Hippocampal formation (tissue), 2 donors: ENCODE measurements at regions not wholly inside any gene's neighbourhood (a gene's known extent, or its start where the extent isn't known, plus 50 kb on each side); places are given as distances from the start of the nearest gene placed in this dataset.
A peak's percentile ranks its signal among the peaks of the same experiment; 100 is the strongest.
"Not testable (repeated sequence)": the region's sequence is repeated elsewhere in the genome, so short reads cannot be mapped to it uniquely, and the experiment has no call there.

Experiments used
- DNase-seq, 2 donors: peaks; one replicate each; lab custom pipeline; 2025; lab: John Stamatoyannopoulos, UW

DNA sequence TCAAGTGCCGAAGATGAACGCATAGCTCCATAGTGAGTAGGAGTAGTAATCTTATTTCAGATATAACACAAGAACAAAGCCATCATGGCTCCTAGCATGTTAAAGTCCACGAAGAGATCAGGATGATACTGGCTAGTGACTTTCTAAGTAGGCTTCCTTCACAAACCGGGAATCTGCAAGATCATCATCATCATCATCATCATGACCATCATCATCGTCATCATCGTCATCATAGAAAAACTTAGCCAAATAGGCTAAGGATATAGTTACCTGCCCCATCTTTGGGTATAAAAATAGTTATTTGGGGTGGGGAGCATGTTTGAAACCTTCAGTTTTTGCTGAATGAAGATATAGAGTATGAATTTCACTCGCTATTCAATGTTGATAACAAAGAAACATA, 57.9 kb downstream of the PYDC2 start:
- DNase-seq, result no peak

DNA sequence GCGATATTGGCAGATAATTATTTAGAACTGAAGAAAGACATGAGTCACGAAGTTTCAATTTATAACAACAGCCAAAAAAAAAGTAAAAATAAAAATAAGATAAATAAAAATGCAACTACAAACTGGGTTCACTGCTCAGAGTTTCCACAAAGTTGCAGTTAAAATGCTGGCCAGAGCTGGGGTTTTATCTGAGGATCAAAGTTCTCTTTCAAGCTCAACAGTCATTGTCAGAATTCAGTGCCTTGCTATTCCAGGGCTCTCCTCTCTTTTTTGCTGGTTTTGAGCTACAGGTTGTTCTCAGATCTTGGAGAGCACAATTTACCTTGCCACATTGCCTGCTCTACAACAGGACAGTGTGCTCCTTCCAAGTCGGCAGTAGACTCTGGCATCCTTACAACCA, 60.1 kb downstream of the PYDC2 start:
- DNase-seq, result no peak

DNA sequence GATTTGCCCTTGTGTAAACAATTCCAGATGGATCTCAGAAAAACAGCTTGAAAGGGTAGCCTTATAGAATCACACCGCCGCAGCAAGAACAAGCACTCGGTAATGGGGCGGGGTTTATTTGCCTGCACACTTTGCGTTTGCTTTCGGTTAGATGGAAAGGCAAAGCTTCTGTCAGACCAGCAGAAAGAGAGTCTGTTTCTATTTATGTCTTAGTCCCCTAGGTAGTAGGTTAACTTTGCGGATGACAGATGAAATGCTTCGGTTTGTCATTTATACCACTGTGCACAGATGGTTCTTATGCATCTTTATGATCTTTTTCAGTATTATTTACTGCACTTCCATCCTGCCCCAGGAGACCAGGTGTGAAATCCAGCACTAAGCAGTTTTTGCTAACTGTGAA, 62.2 kb downstream of the PYDC2 start:
- no peak for DNase-seq

DNA sequence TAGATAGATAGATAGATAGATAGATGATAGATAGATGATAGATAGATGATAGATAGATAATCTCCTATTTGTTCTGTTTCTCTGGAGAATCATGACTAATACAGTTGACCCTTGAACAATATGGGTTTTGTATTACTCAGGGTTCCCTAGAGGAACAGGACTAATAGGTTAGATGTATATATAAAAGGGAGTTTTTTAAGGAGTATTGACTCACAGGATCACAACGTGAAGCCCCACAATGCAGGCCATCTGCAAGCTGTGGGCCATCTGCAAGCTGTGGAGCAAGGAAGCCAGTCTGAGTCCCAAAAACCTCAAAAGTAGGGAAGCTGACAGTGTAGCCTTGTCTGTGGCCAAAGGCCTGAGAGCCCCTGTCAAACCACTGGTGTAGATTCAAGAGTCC, 67.6 kb downstream of the PYDC2 start:
- no peak for DNase-seq

DNA sequence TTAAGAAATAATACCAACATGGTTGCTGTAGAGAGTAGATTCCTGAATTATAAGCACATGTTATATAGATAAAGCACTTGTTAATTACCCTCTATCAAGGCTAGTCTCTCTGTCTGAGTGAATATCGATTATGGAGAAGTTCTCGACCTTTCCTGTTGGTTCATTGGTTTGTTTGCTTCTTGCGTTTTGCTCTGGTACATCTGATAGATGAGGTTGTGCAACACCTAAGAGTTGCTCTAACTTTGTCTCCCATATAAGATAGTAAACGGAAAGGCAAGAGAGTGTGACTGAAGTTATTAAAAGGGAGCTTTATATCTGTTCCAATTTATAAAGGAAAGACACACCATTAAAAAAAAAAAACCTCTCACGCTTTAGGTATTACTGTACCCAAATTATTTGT, 69.0 kb downstream of the PYDC2 start:
- no peak for DNase-seq

DNA sequence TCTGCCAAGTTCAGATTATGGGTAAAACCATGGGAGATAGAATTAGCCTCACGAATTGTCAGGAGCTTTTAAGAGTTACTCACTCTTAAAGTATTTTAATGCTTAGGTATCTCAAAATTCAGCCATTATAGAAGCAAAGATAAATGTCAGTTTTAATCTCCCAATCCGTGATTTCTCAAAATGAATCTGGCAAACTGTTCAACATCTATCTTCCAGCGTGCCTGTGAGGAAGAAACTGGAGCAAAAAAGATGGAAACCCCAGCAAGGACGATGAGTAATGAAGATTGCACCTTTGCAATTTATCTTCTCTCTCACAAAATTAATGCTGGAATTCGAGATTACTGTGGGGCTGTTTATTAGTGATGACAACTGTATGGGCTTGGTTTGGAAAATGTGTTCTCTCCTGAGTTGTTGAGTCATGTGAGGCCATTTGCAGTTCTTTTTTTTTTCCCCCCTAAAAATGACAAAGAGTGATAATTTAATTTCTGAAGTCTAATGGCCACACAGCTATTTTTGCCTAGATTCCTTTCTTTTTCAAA, 70.5 kb downstream of the PYDC2 start:
- DNase-seq, result no peak

DNA sequence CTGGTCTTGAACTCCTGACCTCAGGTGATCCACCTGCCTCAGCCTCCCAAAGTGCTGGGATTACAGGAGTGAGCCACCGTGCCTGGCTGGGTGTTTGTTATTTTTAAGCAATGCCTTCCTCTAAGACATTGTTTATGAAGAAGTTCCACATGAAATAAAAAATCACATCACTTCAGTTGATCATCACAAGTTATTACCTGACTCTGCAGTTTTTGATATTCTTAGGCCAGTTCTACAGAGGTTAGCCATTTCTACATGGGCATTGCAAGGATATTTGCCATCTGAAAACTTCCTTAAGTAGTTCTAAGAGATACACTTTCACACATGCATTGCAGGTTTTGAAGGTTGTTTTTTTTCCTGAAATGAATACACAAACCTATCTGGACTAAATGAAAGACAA, 82.1 kb downstream of the PYDC2 start:
- DNase-seq, result no peak

DNA sequence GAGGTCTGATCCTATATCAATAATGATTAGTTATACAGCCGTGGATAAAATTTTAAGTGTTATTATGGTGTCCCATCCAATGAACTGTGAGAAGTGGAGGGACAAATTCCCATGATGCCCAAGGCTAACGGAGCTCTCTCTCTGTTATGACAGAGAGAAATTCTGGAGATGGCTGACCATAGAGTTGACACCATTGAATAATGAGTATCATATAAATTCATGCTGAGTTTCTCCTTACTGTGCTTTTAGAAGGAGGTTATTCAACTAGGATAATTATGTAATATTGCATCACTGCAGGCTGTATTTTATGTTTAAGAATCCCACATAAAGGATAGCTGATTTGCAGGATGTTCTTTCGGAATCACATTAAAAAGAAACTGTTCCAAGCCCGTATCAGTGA, 82.9 kb downstream of the PYDC2 start:
- no peak for DNase-seq

DNA sequence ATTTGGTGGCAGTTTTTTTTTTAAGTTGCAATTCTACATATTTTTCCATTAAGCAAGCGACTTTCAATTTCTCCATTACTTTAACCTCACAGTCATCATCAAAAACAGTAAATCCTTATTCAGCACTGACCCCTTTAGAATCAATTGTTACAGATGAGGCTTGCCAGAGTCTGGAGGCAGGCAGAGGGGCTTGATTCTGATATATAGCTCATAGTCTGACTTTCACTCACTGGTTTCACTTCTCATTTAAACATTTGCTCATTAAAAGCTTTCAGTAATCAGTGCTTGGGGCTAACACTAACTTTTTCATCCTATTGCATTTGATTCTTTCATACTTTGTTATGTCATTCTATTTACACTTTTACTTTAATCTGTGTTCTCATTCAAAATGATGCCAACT, 88.4 kb downstream of the PYDC2 start:
- no peak for DNase-seq

DNA sequence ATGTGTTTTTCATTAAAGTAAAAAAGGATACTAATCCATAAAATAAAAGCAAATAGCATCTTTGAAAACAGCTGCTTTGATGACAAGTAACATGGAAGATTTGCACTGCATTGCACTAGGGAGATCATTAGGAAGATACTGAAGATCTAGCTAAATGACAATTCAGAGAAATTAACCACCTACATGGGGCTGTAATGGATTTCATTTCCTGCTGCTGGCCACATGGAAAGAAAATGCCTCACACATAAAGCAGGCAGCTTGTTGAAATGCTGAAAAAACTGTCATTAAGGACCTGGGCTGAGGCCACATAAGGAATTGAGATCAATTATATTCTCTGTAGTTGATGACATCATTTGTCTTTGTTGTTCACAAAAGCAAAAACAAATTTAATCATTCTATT, 94.1 kb downstream of the PYDC2 start:
- no peak for DNase-seq

DNA sequence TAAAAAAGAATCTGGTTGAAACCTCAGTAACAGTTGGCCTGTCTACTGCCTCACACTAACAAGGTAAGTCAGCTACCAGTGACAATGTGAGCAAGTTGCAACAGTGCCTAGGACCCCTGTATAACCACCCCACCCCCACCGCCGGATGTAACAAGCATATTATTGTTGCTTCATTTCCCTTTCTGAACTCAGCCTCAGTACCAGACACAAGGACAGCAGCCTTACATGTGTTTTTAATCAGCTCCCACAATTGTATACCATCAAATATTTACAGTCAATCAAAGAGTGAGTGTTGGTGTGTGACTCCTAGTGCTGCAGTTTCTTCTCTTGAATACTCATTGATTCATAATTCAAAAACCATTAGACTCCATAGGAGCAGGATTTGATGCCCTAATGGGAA, 96.4 kb downstream of the PYDC2 start:
- DNase-seq, result no peak

DNA sequence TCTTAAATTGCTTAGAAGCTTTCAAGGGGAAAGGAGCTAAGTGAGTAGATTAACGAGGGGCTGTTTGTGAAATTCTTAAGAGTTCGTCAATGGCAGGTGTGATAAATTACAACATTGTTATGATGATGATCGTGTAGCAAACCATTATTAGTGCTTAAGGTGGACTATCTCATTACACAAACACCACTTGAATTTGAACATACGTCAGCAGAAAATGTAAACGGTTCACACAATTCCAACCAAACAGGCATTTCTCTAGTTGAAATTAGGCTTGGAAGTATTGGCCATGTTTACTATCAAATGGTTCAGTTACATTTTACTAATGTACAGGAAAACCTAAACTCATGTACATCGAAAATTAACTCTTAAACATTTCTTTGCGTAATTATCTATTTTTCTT, 102.8 kb downstream of the PYDC2 start:
- no peak for DNase-seq

DNA sequence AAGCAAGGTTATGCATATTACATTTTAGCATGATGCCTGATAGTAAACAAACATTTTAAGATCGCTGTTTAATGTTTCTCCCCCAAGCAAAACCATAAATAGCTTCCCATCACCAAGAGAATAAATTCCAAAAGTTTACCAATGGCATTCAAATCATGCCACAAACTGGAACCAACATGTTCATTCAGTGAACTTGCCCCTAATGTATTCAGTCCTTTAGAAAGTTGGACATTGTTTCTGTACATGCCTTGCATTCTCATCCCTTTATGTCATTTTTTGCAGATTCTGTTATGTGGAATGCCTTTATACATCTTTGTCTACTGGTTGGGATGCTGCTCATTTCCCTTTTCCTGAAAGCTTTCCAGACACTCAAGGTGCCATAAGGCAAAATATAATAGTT, 105.5 kb downstream of the PYDC2 start:
- no peak for DNase-seq

DNA sequence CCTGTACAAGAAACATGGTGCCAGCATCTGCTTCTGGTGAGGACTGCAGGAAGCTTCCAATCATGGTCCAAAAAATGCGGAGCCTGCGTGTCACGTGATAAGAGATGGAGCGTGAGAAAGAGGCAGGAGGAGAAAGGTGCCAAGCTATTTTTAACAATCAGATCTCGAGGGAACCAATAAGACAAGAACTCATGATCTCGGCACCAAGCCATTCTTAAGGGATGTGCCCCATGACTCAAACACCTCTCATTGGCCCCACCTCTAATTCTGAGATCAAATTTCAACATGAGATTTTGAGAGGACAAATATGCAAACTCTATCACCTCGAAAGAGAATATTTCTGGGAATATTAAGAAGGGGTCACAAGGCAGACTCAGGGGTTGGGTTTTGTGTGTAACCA, 107.2 kb downstream of the PYDC2 start:
- no peak for DNase-seq

DNA sequence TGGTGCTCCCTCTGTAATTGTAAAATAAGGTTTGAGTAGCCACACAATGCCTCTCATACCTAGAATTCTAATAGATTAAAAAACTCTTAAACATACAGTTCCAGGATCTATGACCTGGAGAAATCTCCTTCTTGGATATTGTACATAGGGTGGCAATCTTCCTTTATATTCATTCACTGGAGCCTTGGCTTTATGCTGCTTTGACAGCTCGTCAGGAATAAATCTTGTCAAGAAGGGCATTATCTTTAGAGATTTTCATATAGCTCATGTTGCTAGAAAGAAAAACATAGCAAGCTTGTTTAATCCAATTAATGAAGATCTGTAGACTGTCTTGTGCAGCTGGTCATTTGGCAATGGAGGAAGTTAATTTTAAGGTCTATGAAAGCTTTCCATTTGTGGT, 131.1 kb downstream of the PYDC2 start:
- no peak for DNase-seq

DNA sequence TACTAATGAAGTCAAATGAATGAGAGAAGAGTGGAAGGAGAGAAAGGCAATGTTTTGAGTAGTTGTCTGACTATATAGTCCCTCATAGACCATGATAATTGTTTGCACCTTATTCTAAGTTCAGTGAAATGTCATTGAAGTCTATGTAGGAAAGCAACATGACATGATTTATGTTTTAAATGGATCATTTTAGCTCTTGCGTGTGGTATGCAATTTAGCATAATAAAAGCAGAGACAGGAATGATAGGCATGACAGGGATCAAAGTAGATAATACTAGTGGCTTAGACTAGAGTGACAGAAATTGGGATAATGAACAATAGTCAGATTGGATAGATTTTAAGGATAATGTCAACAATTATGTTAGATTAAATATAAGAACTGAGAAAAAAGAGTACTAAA, 132.5 kb downstream of the PYDC2 start:
- DNase-seq, result no peak

DNA sequence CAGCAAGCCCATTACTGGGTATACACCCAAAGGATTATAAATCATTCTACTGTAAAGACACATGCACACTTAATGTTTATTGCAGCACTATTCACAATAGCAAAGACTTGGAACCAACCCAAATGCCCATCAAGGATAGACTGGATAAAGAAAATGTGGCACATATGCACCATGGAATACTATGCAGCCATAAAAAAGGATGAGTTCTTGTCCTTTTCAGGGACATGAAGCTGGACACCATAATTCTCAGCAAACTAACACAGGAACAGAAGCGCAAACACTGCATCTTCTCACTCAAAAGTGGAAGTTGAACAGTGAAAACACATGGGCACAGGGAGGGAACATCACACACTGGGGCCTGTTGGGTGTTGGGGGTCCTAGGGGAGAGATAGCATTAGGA, 154.5 kb downstream of the PYDC2 start:
- not testable (repeated sequence) for DNase-seq

DNA sequence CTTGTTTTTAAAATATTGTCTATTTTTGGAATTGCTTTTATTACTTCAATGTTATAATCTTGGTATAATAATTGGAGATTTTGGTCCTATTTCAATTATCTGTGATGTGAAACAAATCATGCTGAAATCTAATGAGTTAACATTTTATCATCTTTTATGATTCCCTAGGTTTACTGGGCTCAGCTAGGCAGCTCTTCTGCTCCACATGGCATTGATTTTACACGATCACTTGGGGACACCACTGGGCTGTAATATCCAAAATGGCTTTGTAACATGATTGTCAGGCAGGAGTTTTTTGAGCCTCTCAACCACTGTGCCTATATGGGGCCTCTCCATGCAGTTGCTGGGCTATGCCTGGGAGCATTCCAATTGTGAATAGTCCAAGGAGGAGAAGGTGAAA, 163.3 kb downstream of the PYDC2 start:
- DNase-seq, result no peak

DNA sequence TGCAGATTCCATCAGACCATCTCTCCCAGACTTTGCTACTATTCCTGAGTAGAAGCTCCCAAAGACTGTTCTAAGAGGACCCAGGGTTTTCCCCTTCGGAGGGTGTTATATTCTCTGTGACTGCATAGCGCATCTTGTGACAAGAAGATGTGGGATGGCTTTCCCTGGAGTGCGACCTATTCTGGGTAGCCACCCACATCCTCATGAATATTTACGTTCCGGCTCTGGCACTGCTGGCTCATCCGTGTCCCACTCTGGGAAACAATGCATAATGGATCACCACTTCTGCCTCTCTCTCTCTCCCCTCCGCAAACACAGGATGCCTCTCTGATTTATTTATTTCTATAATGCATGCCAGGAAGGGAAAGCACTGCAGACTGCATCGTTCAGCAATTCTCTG, 166.1 kb downstream of the PYDC2 start:
- DNase-seq, result peak; percentile 43 to 51

DNA sequence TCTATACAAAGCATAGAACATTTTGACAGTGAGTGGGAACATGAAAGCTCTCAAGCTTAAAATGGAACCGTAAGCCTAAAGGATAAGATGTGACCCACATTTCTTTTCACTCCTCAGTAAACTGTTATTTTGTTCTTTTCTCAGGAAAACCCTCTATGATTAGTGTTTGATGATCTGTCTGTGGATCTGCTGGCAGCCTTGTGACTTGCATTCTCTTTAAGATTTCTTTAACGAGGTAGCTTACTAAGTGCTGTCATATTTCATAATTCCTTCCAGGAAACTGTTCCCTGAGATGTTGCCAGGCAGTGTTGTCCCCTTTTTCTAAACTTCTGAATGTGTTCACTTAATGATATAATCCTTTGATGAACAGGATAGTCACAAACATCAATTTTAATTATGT, 167.6 kb downstream of the PYDC2 start:
- no peak for DNase-seq

DNA sequence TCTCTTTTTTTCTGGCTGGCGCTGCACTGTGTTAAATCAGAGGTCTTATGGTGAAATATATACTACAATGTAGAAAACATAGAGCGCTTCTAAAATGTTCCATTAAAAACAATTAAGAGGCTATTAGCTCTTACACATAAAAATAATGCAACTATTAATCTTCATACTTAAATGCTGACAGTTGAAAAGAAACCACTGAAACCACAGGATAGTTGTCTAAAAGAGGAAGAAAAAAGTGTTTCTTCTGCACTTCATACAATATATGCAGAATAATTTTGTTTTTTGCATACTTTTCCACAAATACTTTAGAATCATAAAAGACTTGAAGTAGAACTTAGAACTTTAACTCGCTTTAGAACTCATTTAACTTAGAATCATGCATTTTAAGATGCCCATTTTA, 170.5 kb downstream of the PYDC2 start:
- no peak for DNase-seq

DNA sequence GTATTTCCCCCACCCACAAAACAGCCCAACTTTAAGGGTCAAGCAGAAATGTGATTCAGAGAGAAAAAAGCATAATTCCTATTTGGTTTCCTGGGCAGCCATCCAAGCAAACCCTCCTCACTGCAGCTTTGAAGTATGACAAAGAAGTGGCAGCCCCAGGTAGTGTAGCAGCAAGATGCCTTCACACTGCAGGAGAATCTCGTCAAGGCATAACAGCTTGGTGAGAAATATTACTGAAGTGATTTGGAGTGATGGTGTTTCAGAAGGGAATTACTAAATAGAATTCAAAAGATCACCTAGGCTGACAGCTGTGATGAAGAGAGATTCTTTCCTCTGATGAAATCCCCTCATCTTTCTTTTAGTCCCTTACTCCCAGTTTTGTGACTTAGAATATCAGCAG, 173.9 kb downstream of the PYDC2 start:
- DNase-seq, result no peak

DNA sequence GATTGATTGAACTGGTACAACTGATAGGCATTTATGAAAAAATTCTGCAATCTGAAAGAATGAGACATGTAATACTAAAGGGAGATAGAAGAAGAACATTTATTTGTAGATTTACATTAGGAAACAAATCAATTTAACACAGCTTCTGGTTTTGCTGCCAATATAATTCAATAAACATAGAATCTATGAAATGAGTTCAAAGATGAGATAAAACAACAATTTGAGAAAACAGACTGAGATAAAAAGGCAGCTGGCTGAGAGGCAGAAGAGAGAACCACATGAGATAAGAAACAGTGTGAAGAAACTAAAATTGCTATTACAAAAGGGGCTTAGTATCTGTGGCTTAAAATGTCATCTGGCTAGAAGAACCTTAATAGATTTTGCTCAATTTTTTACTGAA, 176.6 kb downstream of the PYDC2 start:
- no peak for DNase-seq

DNA sequence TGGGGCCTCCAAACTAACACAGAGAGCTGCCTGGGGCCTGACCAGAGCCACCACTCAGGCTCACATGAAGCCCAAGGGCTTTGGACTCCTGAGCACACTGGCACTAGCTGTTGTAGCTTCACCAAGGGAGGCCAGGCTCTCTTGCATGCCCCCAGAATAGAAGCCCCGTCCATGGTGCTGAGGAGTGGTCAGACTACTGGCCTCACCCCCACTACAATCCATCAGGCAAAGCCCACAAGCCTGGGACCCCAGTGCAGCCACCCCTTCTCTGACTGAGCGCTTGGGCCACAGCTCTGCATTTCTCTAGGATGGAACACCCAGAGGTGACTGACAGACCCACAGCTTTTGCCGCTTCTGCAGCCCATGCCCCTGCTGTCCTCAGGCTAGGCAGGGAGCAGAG, 180.8 kb downstream of the PYDC2 start:
- no peak for DNase-seq

DNA sequence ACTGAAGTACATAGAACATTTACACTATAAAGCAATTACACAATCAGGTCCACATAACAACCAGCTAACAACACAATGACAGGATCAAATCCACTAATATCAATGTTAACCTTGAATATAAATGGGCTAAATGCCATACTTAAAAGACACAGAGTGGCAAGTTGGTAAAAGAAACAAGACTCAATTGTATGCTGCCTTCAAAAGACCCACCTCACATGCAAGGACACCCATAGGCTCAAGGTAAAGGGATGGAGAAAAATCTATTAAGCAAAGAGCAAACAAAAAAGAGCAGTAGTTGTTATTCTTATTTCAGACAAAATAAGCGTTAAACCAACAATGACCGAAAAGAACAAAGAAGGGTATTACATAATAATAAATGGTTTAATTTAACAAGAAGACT, 183.3 kb downstream of the PYDC2 start:
- DNase-seq, result no peak
